Neutrophil (primary cell): ENCODE measurements at regions not wholly inside any gene's neighbourhood (a gene's known extent, or its start where the extent isn't known, plus 50 kb on each side); places are given as distances from the start of the nearest gene placed in this dataset.

Source experiments
- H3K27ac ChIP-seq: fragments of 200-600 bp; sonication (generic); 2 replicates; pipeline ENCODE4 v1.5.1; 2016; ENCODE audit warnings: mild to moderate bottlenecking, moderate library complexity
- H3K27me3 ChIP-seq: fragments of 200-600 bp; sonication (generic); 2 replicates; pipeline ENCODE4 v1.6.0; 2016; ENCODE audit warnings: mild to moderate bottlenecking
- H3K36me3 ChIP-seq: fragments of 200-600 bp; sonication (generic); 2 replicates; pipeline ENCODE4 v1.5.1; 2017
- H3K4me1 ChIP-seq, 2 experiments: fragments of 200-600 bp in 1 of 2; sonication (generic) in 1 of 2; 1 replicate in 1 of 2; 2 replicates in 1 of 2; pipeline versions ENCODE4 v1.5.1 to v1.6.1; 2013 to 2016; ENCODE audit warnings: low read depth in 1 of 2, low read length in 1 of 2, mild to moderate bottlenecking in 1 of 2, moderate library complexity in 1 of 2; ENCODE audit not compliant: control insufficient read depth in 1 of 2, insufficient read depth in 1 of 2
- H3K4me3 ChIP-seq, 2 experiments: fragments of 200-600 bp in 1 of 2; sonication (generic) in 1 of 2; 1 replicate in 1 of 2; 2 replicates in 1 of 2; pipeline ENCODE4 v1.5.1; 2013 to 2016; ENCODE audit warnings: low read depth in 1 of 2, low read length in 1 of 2, mild to moderate bottlenecking in 1 of 2, moderate library complexity in 1 of 2
- H3K9me3 ChIP-seq: fragments of 200-600 bp; sonication (generic); 2 replicates; pipeline ENCODE4 v1.5.1; 2016
- CTCF ChIP-seq: fragments of 200-600 bp; sonication (generic); IDR thresholded peaks from 2 replicates; pipeline ENCODE4 v1.5.1; 2016; ENCODE audit warnings: antibody characterized with exemption

- Histone ChIP-seq H3K9me3 (no peaks in the 10 kb centered on the region), H3K27ac (no peak overlapping the region), H3K36me3 (no peaks in the 10 kb centered on the region), H3K4me1 (no peaks in the 10 kb centered on the region), H3K27me3 (no peaks in the 10 kb centered on the region), H3K4me3 (no peak overlapping the region)
- no peak for TF ChIP-seq CTCF
Measured at GRCh38 chr3:3699816-3700633, 99.2 kb upstream of the LRRN1 start.

- Histone ChIP-seq H3K27me3 (no peaks in the 10 kb centered on the region), H3K36me3 (no peaks in the 10 kb centered on the region), H3K4me3 (no peak overlapping the region), H3K4me1 (no peaks in the 10 kb centered on the region), H3K27ac (no peak overlapping the region), H3K9me3 (no peaks in the 10 kb centered on the region)
- no peak for TF ChIP-seq CTCF
Measured at GRCh38 chr3:3699407-3699806, 99.8 kb upstream of the LRRN1 start.

GRCh38 chr3:3696345-3696744 lies 102.9 kb upstream of the LRRN1 start:
- H3K9me3 ChIP-seq = no peaks in the 10 kb centered on the region

GRCh38 chr3:3693593-3693992 lies 105.6 kb upstream of the LRRN1 start:
- no peak for TF ChIP-seq CTCF
- no peak overlapping the region for H3K4me3 ChIP-seq
- H3K4me1 ChIP-seq = no peaks in the 10 kb centered on the region
- no peak overlapping the region for H3K27ac ChIP-seq
- no peaks in the 10 kb centered on the region for H3K27me3 ChIP-seq
- no peaks in the 10 kb centered on the region for H3K9me3 ChIP-seq
- H3K36me3 ChIP-seq = no peaks in the 10 kb centered on the region

More at GRCh38 chr3:3696345-3696744, 102.9 kb upstream of the LRRN1 start:
- no peak for TF ChIP-seq CTCF
- H3K4me1 ChIP-seq = no peaks in the 10 kb centered on the region
- no peak overlapping the region for H3K27ac ChIP-seq
- H3K27me3 ChIP-seq = no peaks in the 10 kb centered on the region
- H3K4me3 ChIP-seq = no peak overlapping the region
- H3K36me3 ChIP-seq = no peaks in the 10 kb centered on the region

- H3K27ac ChIP-seq = no peak overlapping the region
- no peaks in the 10 kb centered on the region for H3K36me3 ChIP-seq
- no peaks in the 10 kb centered on the region for H3K9me3 ChIP-seq
- no peaks in the 10 kb centered on the region for H3K27me3 ChIP-seq
- no peak for TF ChIP-seq CTCF
- no peak overlapping the region for H3K4me3 ChIP-seq
- H3K4me1 ChIP-seq = no peaks in the 10 kb centered on the region
Measured at GRCh38 chr3:3689601-3690375, 109.4 kb upstream of the LRRN1 start.
